HG03159 (cell line): ENCODE measurements at regions not wholly inside any gene's neighbourhood (a gene's known extent, or its start where the extent isn't known, plus 50 kb on each side); places are given as distances from the start of the nearest gene placed in this dataset.

ENCODE experiments used
- ATAC-seq: cut with Tn5 transposase; IDR thresholded peaks from one replicate; pipeline ENCODE4 v1.9.1; 2021; ENCODE audit warnings: mild to moderate bottlenecking, moderate library complexity; ENCODE audit not compliant: unreplicated experiment

- no peak for ATAC-seq
Observed at GRCh38 chr3:194265505-194265892, 85.6 kb downstream of the CPN2 start.

GRCh38 chr3:194265996-194266964, 84.8 kb downstream of the CPN2 start:
- ATAC-seq: no peak

- ATAC-seq: no peak
Observed at GRCh38 chr3:194267744-194268653, 83.1 kb downstream of the CPN2 start.

- no peak for ATAC-seq
Observed at GRCh38 chr3:194268654-194269512, 82.2 kb downstream of the CPN2 start.

GRCh38 chr3:194269610-194270145, 81.5 kb downstream of the CPN2 start:
- no peak for ATAC-seq

- no peak for ATAC-seq
Observed at GRCh38 chr3:194270627-194271459, 80.3 kb downstream of the CPN2 start.

GRCh38 chr3:194271460-194272035, 79.6 kb downstream of the CPN2 start:
- ATAC-seq: no peak

GRCh38 chr3:194272221-194272620, 78.9 kb downstream of the CPN2 start:
- no peak for ATAC-seq

- no peak for ATAC-seq
Observed at GRCh38 chr3:194272861-194273742, 78.0 kb downstream of the CPN2 start.

- no peak for ATAC-seq
Observed at GRCh38 chr3:194273743-194274310, 77.3 kb downstream of the CPN2 start.

GRCh38 chr3:194274424-194275085, 76.6 kb downstream of the CPN2 start:
- no peak for ATAC-seq

GRCh38 chr3:194275291-194275690, 75.8 kb downstream of the CPN2 start:
- ATAC-seq: no peak

- no peak for ATAC-seq
Observed at GRCh38 chr3:194275721-194276120, 75.4 kb downstream of the CPN2 start.

GRCh38 chr3:194276768-194277103, 74.4 kb downstream of the CPN2 start:
- ATAC-seq: no peak

- ATAC-seq: no peak
Observed at GRCh38 chr3:194277104-194277785, 73.9 kb downstream of the CPN2 start.

GRCh38 chr3:194277786-194278130, 73.4 kb downstream of the CPN2 start:
- ATAC-seq: no peak
